H9 (cell line): ENCODE measurements at regions not wholly inside any gene's neighbourhood (a gene's known extent, or its start where the extent isn't known, plus 50 kb on each side); places are given as distances from the start of the nearest gene placed in this dataset.

ENCODE experiments used
- DNase-seq: peaks from one replicate; pipeline ENCODE4 v3.0.0-alpha.2; 2017
- H2AFZ ChIP-seq: one replicate; pipeline ENCODE4 v1.6.1; 2013; ENCODE audit warnings: mild to moderate bottlenecking, low read length, control low read depth, moderate library complexity
- H2AK5ac ChIP-seq: 2 replicates; pipeline ENCODE4 v1.6.1; 2013; ENCODE audit warnings: low read length, control low read depth, mixed read lengths; ENCODE audit not compliant: insufficient read length
- H2BK120ac ChIP-seq: one replicate; pipeline ENCODE4 v1.6.1; 2013; ENCODE audit warnings: low read depth, mild to moderate bottlenecking, low read length, control low read depth, inconsistent platforms; ENCODE audit not compliant: poor library complexity, severe bottlenecking
- H2BK12ac ChIP-seq: 2 replicates; pipeline ENCODE4 v1.6.1; 2013; ENCODE audit warnings: low read length, control low read depth, mixed read lengths, low read depth; ENCODE audit not compliant: insufficient read length
- H2BK15ac ChIP-seq: 2 replicates; pipeline ENCODE4 v1.6.1; 2013; ENCODE audit warnings: low read depth, low read length, control low read depth
- H2BK20ac ChIP-seq: one replicate; pipeline ENCODE4 v1.6.1; 2013; ENCODE audit warnings: low read depth, mild to moderate bottlenecking, low read length, control low read depth, inconsistent platforms; ENCODE audit not compliant: poor library complexity, severe bottlenecking
- H2BK5ac ChIP-seq: 2 replicates; pipeline ENCODE4 v1.6.1; 2013; ENCODE audit warnings: low read length, control low read depth, mixed read lengths; ENCODE audit not compliant: insufficient read length
- H3K14ac ChIP-seq: 2 replicates; pipeline ENCODE4 v1.6.1; 2013; ENCODE audit warnings: low read length, control low read depth; ENCODE audit not compliant: insufficient read depth
- H3K18ac ChIP-seq: 2 replicates; pipeline ENCODE4 v1.6.1; 2013; ENCODE audit warnings: low read depth, mild to moderate bottlenecking, mixed read lengths, low read length, control low read depth; ENCODE audit not compliant: insufficient read length
- H3K23ac ChIP-seq: 2 replicates; pipeline ENCODE4 v1.6.1; 2013; ENCODE audit warnings: low read length, control low read depth, mixed read lengths, low read depth; ENCODE audit not compliant: insufficient read length
- H3K23me2 ChIP-seq: 2 replicates; pipeline ENCODE4 v1.6.1; 2013; ENCODE audit warnings: low read depth, mild to moderate bottlenecking, mixed read lengths, low read length, control low read depth; ENCODE audit not compliant: insufficient read length, poor library complexity, severe bottlenecking
- H3K27ac ChIP-seq: 2 replicates; pipeline ENCODE4 v1.5.1; 2013; ENCODE audit warnings: low read length, control low read depth, mixed read lengths, low read depth; ENCODE audit not compliant: insufficient read length
- H3K27me3 ChIP-seq: 2 replicates; pipeline ENCODE4 v1.6.1; 2013; ENCODE audit warnings: low read length, control low read depth, inconsistent platforms; ENCODE audit not compliant: insufficient read depth
- H3K4ac ChIP-seq: 2 replicates; pipeline ENCODE4 v1.6.1; 2013; ENCODE audit warnings: low read depth, mild to moderate bottlenecking, control low read depth, inconsistent platforms, low read length, moderate library complexity
- H3K4me1 ChIP-seq: 2 replicates; pipeline ENCODE4 v1.6.1; 2013; ENCODE audit warnings: low read length, control low read depth, inconsistent platforms; ENCODE audit not compliant: insufficient read depth
- H3K4me2 ChIP-seq: 2 replicates; pipeline ENCODE4 v1.6.1; 2013; ENCODE audit warnings: low read length, control low read depth, mixed read lengths; ENCODE audit not compliant: insufficient read length, insufficient read depth
- H3K56ac ChIP-seq: 2 replicates; pipeline ENCODE4 v1.6.1; 2013; ENCODE audit warnings: low read depth, mild to moderate bottlenecking, mixed read lengths, low read length, control low read depth; ENCODE audit not compliant: insufficient read length
- H3K79me1 ChIP-seq: 2 replicates; pipeline ENCODE4 v1.6.1; 2013; ENCODE audit warnings: low read depth, mild to moderate bottlenecking, moderate library complexity, low read length, control low read depth, inconsistent platforms; ENCODE audit not compliant: insufficient read depth, poor library complexity, severe bottlenecking
- H3K79me2 ChIP-seq: 2 replicates; pipeline ENCODE4 v1.6.1; 2013; ENCODE audit warnings: low read length, control low read depth, inconsistent platforms; ENCODE audit not compliant: insufficient read depth
- H3K9ac ChIP-seq: 2 replicates; pipeline ENCODE4 v1.6.1; 2013; ENCODE audit warnings: low read length, control low read depth, mixed read lengths; ENCODE audit not compliant: insufficient read length; ENCODE audit errors: extremely low read depth
- H3K9me3 ChIP-seq: one replicate; pipeline ENCODE4 v1.6.1; 2013; ENCODE audit warnings: low read depth, low read length, inconsistent platforms; ENCODE audit not compliant: control insufficient read depth
- H3T11ph ChIP-seq: one replicate; pipeline ENCODE4 v1.6.1; 2013; ENCODE audit warnings: mild to moderate bottlenecking, low read length, control low read depth, inconsistent platforms
- H4K20me1 ChIP-seq: one replicate; pipeline ENCODE4 v1.6.1; 2013; ENCODE audit not compliant: control insufficient read depth, insufficient read length, insufficient read depth
- H4K5ac ChIP-seq: 2 replicates; pipeline ENCODE4 v1.6.1; 2013; ENCODE audit warnings: low read depth, mild to moderate bottlenecking, mixed read lengths, low read length, control low read depth; ENCODE audit not compliant: insufficient read length
- H4K8ac ChIP-seq: replicated peaks from 2 replicates; pipeline ENCODE4 v1.6.1; 2013; ENCODE audit warnings: low read length, control low read depth, mixed read lengths, low read depth; ENCODE audit not compliant: insufficient read length
- H4K91ac ChIP-seq: 2 replicates; pipeline ENCODE4 v1.6.1; 2013; ENCODE audit warnings: low read depth, mild to moderate bottlenecking, moderate library complexity, mixed read lengths, low read length, control low read depth; ENCODE audit not compliant: insufficient read length
- H3K27ac Mint-ChIP-seq, 3 experiments: 2 replicates in 2 of 3; 3 replicates in 1 of 3; pipeline ENCODE4 v1.8.0; 2020 to 2021; ENCODE audit warnings: mixed read lengths in 3 of 3, mild to moderate bottlenecking in 1 of 3, moderate library complexity in 1 of 3
- H3K27me3 Mint-ChIP-seq: 2 replicates; pipeline ENCODE4 v1.8.0; 2021; ENCODE audit warnings: low read depth, mild to moderate bottlenecking, moderate library complexity, mixed read lengths
- H3K36me3 Mint-ChIP-seq, 3 experiments: 2 replicates in 2 of 3; 3 replicates in 1 of 3; pipeline ENCODE4 v1.8.0; 2020 to 2021; ENCODE audit warnings: low read depth in 3 of 3, mixed read lengths in 3 of 3; ENCODE audit not compliant: insufficient read depth in 1 of 3
- H3K4me1 Mint-ChIP-seq, 2 experiments: 2 replicates each; pipeline ENCODE4 v1.8.0; 2020; ENCODE audit warnings: mixed read lengths in 2 of 2
- H3K4me3 Mint-ChIP-seq, 2 experiments: 2 replicates in 1 of 2; 3 replicates in 1 of 2; pipeline ENCODE4 v1.8.0; 2020 to 2021; ENCODE audit warnings: mild to moderate bottlenecking in 2 of 2, mixed read lengths in 2 of 2, moderate library complexity in 1 of 2
- H3K9me3 Mint-ChIP-seq, 2 experiments: 2 replicates in 1 of 2; 3 replicates in 1 of 2; pipeline ENCODE4 v1.8.0; 2020; ENCODE audit warnings: mild to moderate bottlenecking in 2 of 2, mixed read lengths in 2 of 2, moderate library complexity in 1 of 2
- WGBS: extraction: QIAGEN DNeasy Blood & Tissue Kit; methylation state at CpG from one replicate; pipeline ENCODE4 v1.1.7; 2013; ENCODE audit warnings: missing lambda C conversion rate, low lambda C conversion rate, mixed read lengths; ENCODE audit not compliant: insufficient read length; ENCODE audit errors: extremely low coverage; 5-methylcytosine and 5-hydroxymethylcytosine counted together
- TF ChIP-seq, protein P1 (sequence below): fragments of 200-600 bp; sonication (generic); conservative IDR thresholded peaks from 3 replicates; pipeline ENCODE4 v1.8.0; 2021; ENCODE audit warnings: antibody characterized with exemption, mild to moderate bottlenecking

- no peak overlapping the region for H4K91ac ChIP-seq
- Mint-ChIP-seq H3K27ac (no peak overlapping the region), H3K36me3 (no peaks in the 10 kb centered on the region), H3K4me1 (no peaks in the 10 kb centered on the region), H3K27me3 (no peaks in the 10 kb centered on the region), H3K9me3 (no peaks in the 10 kb centered on the region), H3K4me3 (no peak overlapping the region)
- H3K79me1 ChIP-seq, result no peaks in the 10 kb centered on the region
- H2BK20ac ChIP-seq, result no peak overlapping the region
- H3K4me2 ChIP-seq, result no peak overlapping the region
- no peak overlapping the region for H2BK120ac ChIP-seq
- H3K4ac ChIP-seq, result no peak overlapping the region
- no peak overlapping the region for H2BK12ac ChIP-seq
- H3K9me3 ChIP-seq, result no peaks in the 10 kb centered on the region
- no peak overlapping the region for H2BK15ac ChIP-seq
- no CpG with 5 or more reads among the region's 1 CpG for WGBS
- H4K8ac ChIP-seq, result no peak overlapping the region
- no peak overlapping the region for H3K18ac ChIP-seq
- H3K23ac ChIP-seq, result no peak overlapping the region
- H3K27ac ChIP-seq, result no peak overlapping the region
- no peak overlapping the region for H4K5ac ChIP-seq
- DNase-seq, result no peak
- TF ChIP-seq, protein P1, sequence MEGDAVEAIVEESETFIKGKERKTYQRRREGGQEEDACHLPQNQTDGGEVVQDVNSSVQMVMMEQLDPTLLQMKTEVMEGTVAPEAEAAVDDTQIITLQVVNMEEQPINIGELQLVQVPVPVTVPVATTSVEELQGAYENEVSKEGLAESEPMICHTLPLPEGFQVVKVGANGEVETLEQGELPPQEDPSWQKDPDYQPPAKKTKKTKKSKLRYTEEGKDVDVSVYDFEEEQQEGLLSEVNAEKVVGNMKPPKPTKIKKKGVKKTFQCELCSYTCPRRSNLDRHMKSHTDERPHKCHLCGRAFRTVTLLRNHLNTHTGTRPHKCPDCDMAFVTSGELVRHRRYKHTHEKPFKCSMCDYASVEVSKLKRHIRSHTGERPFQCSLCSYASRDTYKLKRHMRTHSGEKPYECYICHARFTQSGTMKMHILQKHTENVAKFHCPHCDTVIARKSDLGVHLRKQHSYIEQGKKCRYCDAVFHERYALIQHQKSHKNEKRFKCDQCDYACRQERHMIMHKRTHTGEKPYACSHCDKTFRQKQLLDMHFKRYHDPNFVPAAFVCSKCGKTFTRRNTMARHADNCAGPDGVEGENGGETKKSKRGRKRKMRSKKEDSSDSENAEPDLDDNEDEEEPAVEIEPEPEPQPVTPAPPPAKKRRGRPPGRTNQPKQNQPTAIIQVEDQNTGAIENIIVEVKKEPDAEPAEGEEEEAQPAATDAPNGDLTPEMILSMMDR, result no peak
- H3K79me2 ChIP-seq, result no peaks in the 10 kb centered on the region
- H3K23me2 ChIP-seq, result no peaks in the 10 kb centered on the region
- no peak overlapping the region for H3K56ac ChIP-seq
- H3K27me3 ChIP-seq, result no peaks in the 10 kb centered on the region
- H3K14ac ChIP-seq, result no peak overlapping the region
- no peak overlapping the region for H2AFZ ChIP-seq
- no peak overlapping the region for H2AK5ac ChIP-seq
- H3K4me1 ChIP-seq, result no peaks in the 10 kb centered on the region
- H3K9ac ChIP-seq, result no peak overlapping the region
- no peak overlapping the region for H2BK5ac ChIP-seq
- H3T11ph ChIP-seq, result no peak overlapping the region
- H4K20me1 ChIP-seq, result no peaks in the 10 kb centered on the region
Measured at GRCh38 chr12:82608706-82609105, 78.0 kb upstream of the TMTC2 start.
